ENCODE measurements at regions not wholly inside any gene's neighbourhood (a gene's known extent, or its start where the extent isn't known, plus 50 kb on each side); places are given as distances from the start of the nearest gene placed in this dataset.

- H3K4me3 ChIP-seq (replicated peaks; ENCODE audit: low read depth, low read length): no peak overlapping the region
- no peak for TF ChIP-seq CTCF (IDR thresholded peaks at IDR 0.05; ENCODE audit: low read length, missing control alignments)
- no peak for DNase-seq (ENCODE audit: low read depth)
Measured at GRCh38 chr15:31485431-31485830, 158.8 kb downstream of the KLF13 start.

- no peak for DNase-seq (ENCODE audit: low read depth)
- TF ChIP-seq CTCF (IDR thresholded peaks at IDR 0.05; ENCODE audit: low read length, missing control alignments): no peak
- H3K4me3 ChIP-seq (replicated peaks; ENCODE audit: low read depth, low read length): no peak overlapping the region
Measured at GRCh38 chr15:31485911-31486461, 159.4 kb downstream of the KLF13 start.

GRCh38 chr15:31486506-31486905 is 159.9 kb downstream of the KLF13 start:
- TF ChIP-seq CTCF (IDR thresholded peaks at IDR 0.05; ENCODE audit: low read length, missing control alignments): no peak
- no peak overlapping the region for H3K4me3 ChIP-seq (replicated peaks; ENCODE audit: low read depth, low read length)
- no peak for DNase-seq (ENCODE audit: low read depth)

GRCh38 chr15:31486906-31487695 is 160.5 kb downstream of the KLF13 start:
- no peak for TF ChIP-seq CTCF (IDR thresholded peaks at IDR 0.05; ENCODE audit: low read length, missing control alignments)
- no peak for DNase-seq (ENCODE audit: low read depth)
- H3K4me3 ChIP-seq (replicated peaks; ENCODE audit: low read depth, low read length): no peak overlapping the region

- TF ChIP-seq CTCF (IDR thresholded peaks at IDR 0.05; ENCODE audit: low read length, missing control alignments): peak; percentile 13
- DNase-seq (ENCODE audit: low read depth): peak; percentile 18
- no peak overlapping the region for H3K4me3 ChIP-seq (replicated peaks; ENCODE audit: low read depth, low read length)
Measured at GRCh38 chr15:31487811-31488436, 161.3 kb downstream of the KLF13 start.

- no peak overlapping the region for H3K4me3 ChIP-seq (replicated peaks; ENCODE audit: low read depth, low read length)
- peak; percentile 94 for TF ChIP-seq CTCF (IDR thresholded peaks at IDR 0.05; ENCODE audit: low read length, missing control alignments)
- peak; percentile 94 for DNase-seq (ENCODE audit: low read depth)
Measured at GRCh38 chr15:31488437-31489204, 162.0 kb downstream of the KLF13 start.
